ENCODE measurements at regions not wholly inside any gene's neighbourhood (a gene's known extent, or its start where the extent isn't known, plus 50 kb on each side); places are given as distances from the start of the nearest gene placed in this dataset.

DNA sequence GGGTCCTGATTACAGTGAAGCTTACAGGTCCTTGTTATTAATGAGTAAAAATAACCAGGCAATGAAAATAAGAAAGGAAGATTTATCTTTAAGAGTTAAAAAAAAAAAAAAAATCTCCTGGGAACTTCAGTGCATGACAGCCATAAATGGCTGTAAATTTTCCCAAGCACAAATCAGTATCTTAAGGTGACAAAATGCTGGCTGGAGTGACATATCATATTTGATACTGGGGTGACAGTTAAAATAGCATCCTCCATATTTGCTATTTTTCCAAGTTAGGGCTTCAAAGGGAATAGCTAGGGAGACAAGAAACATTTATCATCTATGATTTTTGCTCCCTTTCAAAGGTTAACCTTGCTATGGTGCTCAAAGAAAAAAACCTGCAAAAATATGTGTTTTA, 226.6 kb downstream of the PRDM2 start:
- Histone ChIP-seq H3K4me3 (ENCODE audit: low read length in 3 of 3) (no peak overlapping the region), H3K4me1 (ENCODE audit: control insufficient read depth in 2 of 3, insufficient read depth in 2 of 3, low read depth in 1 of 3, low read length in 3 of 3) (no peaks in the 10 kb centered on the region), H3K9ac (ENCODE audit: low read length in 3 of 3) (no peak overlapping the region), H3K27me3 (ENCODE audit: control insufficient read depth, insufficient read depth, low read length) (no peaks in the 10 kb centered on the region), H3K36me3 (ENCODE audit: control insufficient read depth in 2 of 3, insufficient read depth in 3 of 3, low read length in 3 of 3) (no peaks in the 10 kb centered on the region), H3K9me3 (ENCODE audit: control insufficient read depth in 2 of 3, insufficient read depth in 1 of 3, low read length in 3 of 3) (no peaks in the 10 kb centered on the region), H3K27ac (ENCODE audit: low read depth in 2 of 2, low read length in 2 of 2) (no peak overlapping the region)
- DNase-seq, result no peak
- TF ChIP-seq, protein P1, sequence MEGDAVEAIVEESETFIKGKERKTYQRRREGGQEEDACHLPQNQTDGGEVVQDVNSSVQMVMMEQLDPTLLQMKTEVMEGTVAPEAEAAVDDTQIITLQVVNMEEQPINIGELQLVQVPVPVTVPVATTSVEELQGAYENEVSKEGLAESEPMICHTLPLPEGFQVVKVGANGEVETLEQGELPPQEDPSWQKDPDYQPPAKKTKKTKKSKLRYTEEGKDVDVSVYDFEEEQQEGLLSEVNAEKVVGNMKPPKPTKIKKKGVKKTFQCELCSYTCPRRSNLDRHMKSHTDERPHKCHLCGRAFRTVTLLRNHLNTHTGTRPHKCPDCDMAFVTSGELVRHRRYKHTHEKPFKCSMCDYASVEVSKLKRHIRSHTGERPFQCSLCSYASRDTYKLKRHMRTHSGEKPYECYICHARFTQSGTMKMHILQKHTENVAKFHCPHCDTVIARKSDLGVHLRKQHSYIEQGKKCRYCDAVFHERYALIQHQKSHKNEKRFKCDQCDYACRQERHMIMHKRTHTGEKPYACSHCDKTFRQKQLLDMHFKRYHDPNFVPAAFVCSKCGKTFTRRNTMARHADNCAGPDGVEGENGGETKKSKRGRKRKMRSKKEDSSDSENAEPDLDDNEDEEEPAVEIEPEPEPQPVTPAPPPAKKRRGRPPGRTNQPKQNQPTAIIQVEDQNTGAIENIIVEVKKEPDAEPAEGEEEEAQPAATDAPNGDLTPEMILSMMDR (IDR thresholded peaks at IDR 0.05; ENCODE audit: borderline replicate concordance, extremely low read depth, insufficient read depth), result no peak
- no peak for FAIRE-seq
- intact Hi-C loops (cut with DNase I), result no loop called here

GRCh38 chr1:13927736-13928135, 227.7 kb downstream of the PRDM2 start:
- intact Hi-C loops (cut with DNase I), result no loop called here
- Histone ChIP-seq H3K27ac (ENCODE audit: low read depth in 2 of 2, low read length in 2 of 2) (no peak overlapping the region), H3K9ac (ENCODE audit: low read length in 3 of 3) (no peak overlapping the region), H3K4me1 (ENCODE audit: control insufficient read depth in 2 of 3, insufficient read depth in 2 of 3, low read depth in 1 of 3, low read length in 3 of 3) (no peaks in the 10 kb centered on the region), H3K36me3 (ENCODE audit: control insufficient read depth in 2 of 3, insufficient read depth in 3 of 3, low read length in 3 of 3) (no peaks in the 10 kb centered on the region), H3K27me3 (ENCODE audit: control insufficient read depth, insufficient read depth, low read length) (no peaks in the 10 kb centered on the region), H3K9me3 (ENCODE audit: control insufficient read depth in 2 of 3, insufficient read depth in 1 of 3, low read length in 3 of 3) (no peaks in the 10 kb centered on the region), H3K4me3 (ENCODE audit: low read length in 3 of 3) (no peak overlapping the region)
- DNase-seq (no peak), FAIRE-seq (no peak)
- TF ChIP-seq, protein P1 (IDR thresholded peaks at IDR 0.05; ENCODE audit: borderline replicate concordance, extremely low read depth, insufficient read depth), result no peak

DNA sequence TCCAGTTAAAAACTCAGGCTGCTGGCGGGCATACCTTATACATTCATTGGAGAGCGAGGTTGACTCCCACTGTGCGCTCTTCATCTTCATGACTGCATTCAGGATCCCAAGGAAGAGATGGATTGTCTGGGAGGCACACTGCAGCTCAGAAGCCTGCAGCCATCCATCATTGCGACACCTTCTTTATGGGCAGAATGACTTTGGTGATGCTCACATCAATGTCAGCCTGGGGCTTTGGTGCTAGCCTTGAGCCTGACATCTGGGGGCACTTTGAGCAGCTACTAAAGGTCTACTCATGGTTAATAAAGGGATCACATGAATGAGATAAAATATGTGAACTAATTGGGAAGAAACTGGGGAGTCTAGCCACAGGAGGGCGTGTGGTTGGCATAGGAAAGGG, 229.3 kb downstream of the PRDM2 start:
- TF ChIP-seq, protein P1 (IDR thresholded peaks at IDR 0.05; ENCODE audit: borderline replicate concordance, extremely low read depth, insufficient read depth), result no peak
- FAIRE-seq, result no peak
- DNase-seq, result no peak
- H3K4me3 ChIP-seq (ENCODE audit: low read length in 3 of 3), result no peak overlapping the region
- no peak overlapping the region for H3K27ac ChIP-seq (ENCODE audit: low read depth in 2 of 2, low read length in 2 of 2)
- no peaks in the 10 kb centered on the region for H3K27me3 ChIP-seq (ENCODE audit: control insufficient read depth, insufficient read depth, low read length)
- H3K9me3 ChIP-seq (ENCODE audit: control insufficient read depth in 2 of 3, insufficient read depth in 1 of 3, low read length in 3 of 3), result no peaks in the 10 kb centered on the region
- intact Hi-C loops (cut with DNase I), result no loop called here
- no peak overlapping the region for H3K9ac ChIP-seq (ENCODE audit: low read length in 3 of 3)
- no peaks in the 10 kb centered on the region for H3K4me1 ChIP-seq (ENCODE audit: control insufficient read depth in 2 of 3, insufficient read depth in 2 of 3, low read depth in 1 of 3, low read length in 3 of 3)
- no peaks in the 10 kb centered on the region for H3K36me3 ChIP-seq (ENCODE audit: control insufficient read depth in 2 of 3, insufficient read depth in 3 of 3, low read length in 3 of 3)

GRCh38 chr1:13930151-13930550, 230.2 kb downstream of the PRDM2 start:
- no peaks in the 10 kb centered on the region for H3K4me1 ChIP-seq (ENCODE audit: control insufficient read depth in 2 of 3, insufficient read depth in 2 of 3, low read depth in 1 of 3, low read length in 3 of 3)
- FAIRE-seq, result no peak
- H3K9me3 ChIP-seq (ENCODE audit: control insufficient read depth in 2 of 3, insufficient read depth in 1 of 3, low read length in 3 of 3), result no peaks in the 10 kb centered on the region
- H3K4me3 ChIP-seq (ENCODE audit: low read length in 3 of 3), result no peak overlapping the region
- no peaks in the 10 kb centered on the region for H3K36me3 ChIP-seq (ENCODE audit: control insufficient read depth in 2 of 3, insufficient read depth in 3 of 3, low read length in 3 of 3)
- H3K9ac ChIP-seq (ENCODE audit: low read length in 3 of 3), result no peak overlapping the region
- intact Hi-C loops (cut with DNase I), result no loop called here
- no peak for DNase-seq
- H3K27ac ChIP-seq (ENCODE audit: low read depth in 2 of 2, low read length in 2 of 2), result no peak overlapping the region
- H3K27me3 ChIP-seq (ENCODE audit: control insufficient read depth, insufficient read depth, low read length), result no peaks in the 10 kb centered on the region
- TF ChIP-seq, protein P1 (IDR thresholded peaks at IDR 0.05; ENCODE audit: borderline replicate concordance, extremely low read depth, insufficient read depth), result no peak
